ENCODE measurements at regions not wholly inside any gene's neighbourhood (a gene's known extent, or its start where the extent isn't known, plus 50 kb on each side); places are given as distances from the start of the nearest gene placed in this dataset.

DNA sequence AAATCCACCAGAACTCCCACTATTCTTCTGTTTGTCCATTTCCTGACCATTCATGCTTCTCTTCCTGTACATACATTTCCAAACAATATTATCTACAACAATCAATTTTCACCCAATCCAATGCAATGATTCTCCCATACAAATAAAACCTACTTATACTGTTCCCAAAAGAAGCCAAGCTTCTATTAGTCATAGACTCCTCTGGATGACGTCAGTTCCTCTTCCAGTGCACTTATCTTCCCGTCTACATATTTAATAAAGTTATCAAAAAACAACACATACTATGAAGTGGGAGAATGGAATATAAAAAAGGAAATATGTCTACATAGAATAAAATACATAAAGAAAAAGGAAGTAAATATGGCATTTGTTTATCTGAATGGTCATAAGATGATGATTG is 165.4 kb downstream of the FOXG1 start:
- TF ChIP-seq, protein P1, sequence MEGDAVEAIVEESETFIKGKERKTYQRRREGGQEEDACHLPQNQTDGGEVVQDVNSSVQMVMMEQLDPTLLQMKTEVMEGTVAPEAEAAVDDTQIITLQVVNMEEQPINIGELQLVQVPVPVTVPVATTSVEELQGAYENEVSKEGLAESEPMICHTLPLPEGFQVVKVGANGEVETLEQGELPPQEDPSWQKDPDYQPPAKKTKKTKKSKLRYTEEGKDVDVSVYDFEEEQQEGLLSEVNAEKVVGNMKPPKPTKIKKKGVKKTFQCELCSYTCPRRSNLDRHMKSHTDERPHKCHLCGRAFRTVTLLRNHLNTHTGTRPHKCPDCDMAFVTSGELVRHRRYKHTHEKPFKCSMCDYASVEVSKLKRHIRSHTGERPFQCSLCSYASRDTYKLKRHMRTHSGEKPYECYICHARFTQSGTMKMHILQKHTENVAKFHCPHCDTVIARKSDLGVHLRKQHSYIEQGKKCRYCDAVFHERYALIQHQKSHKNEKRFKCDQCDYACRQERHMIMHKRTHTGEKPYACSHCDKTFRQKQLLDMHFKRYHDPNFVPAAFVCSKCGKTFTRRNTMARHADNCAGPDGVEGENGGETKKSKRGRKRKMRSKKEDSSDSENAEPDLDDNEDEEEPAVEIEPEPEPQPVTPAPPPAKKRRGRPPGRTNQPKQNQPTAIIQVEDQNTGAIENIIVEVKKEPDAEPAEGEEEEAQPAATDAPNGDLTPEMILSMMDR (IDR thresholded peaks at IDR 0.05; ENCODE audit: low read depth, low read length), result no peak
- in situ Hi-C loops (cut with HindIII; ENCODE audit: low sequenced_read_pairs), result no loop called here
- no peak overlapping the region for H3K4me3 ChIP-seq (ENCODE audit: low read depth, low read length)
- DNase-seq (ENCODE audit: low read depth, low spot score), result no peak

DNA sequence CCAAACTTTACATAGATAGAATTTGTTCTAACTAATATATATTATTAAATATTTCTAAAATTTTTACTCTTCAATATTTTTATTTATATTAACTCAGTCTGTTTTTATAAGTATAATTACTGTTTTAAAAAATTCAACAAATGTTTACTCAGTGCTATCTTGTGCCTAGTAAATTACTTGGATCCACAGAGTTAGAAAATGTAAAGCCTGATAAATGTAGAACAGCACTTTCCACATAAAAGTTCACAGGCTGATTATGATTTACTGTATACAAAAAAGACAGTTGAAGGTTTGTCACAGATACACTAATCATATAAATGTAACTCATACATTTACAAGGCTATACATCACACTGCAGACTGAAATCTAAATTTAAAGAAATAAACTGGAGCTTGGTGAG is 170.0 kb downstream of the FOXG1 start:
- no peak overlapping the region for H3K4me3 ChIP-seq (ENCODE audit: low read depth, low read length)
- in situ Hi-C loops (cut with HindIII; ENCODE audit: low sequenced_read_pairs), result no loop called here
- no peak for DNase-seq (ENCODE audit: low read depth, low spot score)
- TF ChIP-seq, protein P1 (IDR thresholded peaks at IDR 0.05; ENCODE audit: low read depth, low read length), result no peak

DNA sequence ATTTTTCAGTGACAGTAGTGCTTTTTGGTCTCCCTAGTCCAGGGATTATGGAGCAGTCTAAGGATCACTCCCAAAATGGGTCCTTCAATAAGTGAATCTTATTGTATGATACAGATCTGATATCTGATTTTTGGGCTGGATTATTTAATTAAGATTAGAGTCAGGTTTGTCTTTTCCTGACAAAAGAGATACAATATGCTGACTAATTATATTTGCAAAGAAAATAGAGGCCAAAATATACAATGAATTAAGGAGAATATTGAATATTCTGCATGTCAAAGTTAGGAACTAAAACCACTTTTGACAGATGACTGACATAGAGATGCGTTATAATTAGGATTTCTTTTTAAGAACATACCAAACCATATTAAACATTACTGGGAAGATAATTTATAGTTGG is 175.2 kb downstream of the FOXG1 start:
- in situ Hi-C loops (cut with HindIII; ENCODE audit: low sequenced_read_pairs), result no loop called here
- TF ChIP-seq, protein P1 (IDR thresholded peaks at IDR 0.05; ENCODE audit: low read depth, low read length), result no peak
- H3K4me3 ChIP-seq (ENCODE audit: low read depth, low read length), result no peak overlapping the region
- no peak for DNase-seq (ENCODE audit: low read depth, low spot score)

DNA sequence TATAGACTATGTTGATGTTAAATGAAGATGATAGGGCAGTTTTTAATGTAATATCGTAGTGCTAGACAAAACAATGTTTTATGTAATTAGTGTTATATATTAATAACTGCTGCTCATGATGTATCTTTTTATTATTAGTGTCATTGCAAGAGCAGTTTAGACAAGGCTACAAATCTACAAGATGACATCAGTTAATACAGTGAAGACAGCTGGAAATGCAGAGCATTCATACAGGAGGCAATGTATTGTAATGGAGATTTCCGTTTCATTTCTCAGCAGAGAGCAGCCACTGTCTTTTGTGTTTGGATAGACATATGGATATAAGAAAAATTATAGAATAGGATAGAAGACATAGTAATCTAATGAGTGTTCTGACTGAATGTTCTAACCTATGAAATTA is 178.0 kb downstream of the FOXG1 start:
- TF ChIP-seq, protein P1 (IDR thresholded peaks at IDR 0.05; ENCODE audit: low read depth, low read length), result no peak
- no peak for DNase-seq (ENCODE audit: low read depth, low spot score)
- in situ Hi-C loops (cut with HindIII; ENCODE audit: low sequenced_read_pairs), result no loop called here
- H3K4me3 ChIP-seq (ENCODE audit: low read depth, low read length), result no peak overlapping the region

DNA sequence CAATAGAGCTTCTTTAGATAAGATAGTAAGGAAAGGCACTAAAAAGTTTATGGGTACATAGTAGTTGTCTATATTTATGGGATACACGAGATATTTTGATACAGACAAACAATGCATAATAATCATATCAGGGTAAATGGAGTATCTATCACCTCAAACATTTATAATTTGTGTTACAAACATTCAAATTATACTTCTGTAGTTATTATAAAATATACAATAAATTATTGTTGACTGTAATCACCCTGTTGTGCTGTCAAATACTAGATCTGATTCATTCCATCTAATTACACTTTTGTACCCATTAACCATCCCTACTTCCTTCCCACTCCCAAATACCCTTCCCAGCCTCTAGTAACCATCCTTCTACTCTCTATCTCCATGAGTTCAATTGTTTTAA is 179.7 kb downstream of the FOXG1 start:
- in situ Hi-C loops (cut with HindIII; ENCODE audit: low sequenced_read_pairs), result no loop called here
- no peak for DNase-seq (ENCODE audit: low read depth, low spot score)

DNA sequence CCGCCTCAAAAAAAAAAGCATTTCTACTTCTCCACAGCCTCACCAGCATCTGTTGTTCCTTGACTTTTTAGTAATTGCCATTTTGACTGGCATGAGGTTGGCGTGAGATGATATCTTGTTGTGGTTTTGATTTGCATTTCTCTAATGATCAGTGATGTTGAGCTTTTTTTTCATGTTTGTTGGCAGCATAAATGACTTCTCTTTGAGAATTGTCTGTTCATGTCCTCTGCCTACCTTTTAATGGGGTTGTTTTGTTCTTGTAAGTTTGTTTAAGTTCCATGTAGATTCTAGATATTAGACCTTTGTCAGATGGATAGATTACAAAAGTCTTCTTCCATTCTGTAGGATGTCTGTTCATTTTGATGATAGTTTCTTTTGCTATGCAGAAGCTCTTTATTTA is 182.9 kb downstream of the FOXG1 start:
- TF ChIP-seq, protein P1 (IDR thresholded peaks at IDR 0.05; ENCODE audit: low read depth, low read length), result no peak
- no peak overlapping the region for H3K4me3 ChIP-seq (ENCODE audit: low read depth, low read length)
- in situ Hi-C loops (cut with HindIII; ENCODE audit: low sequenced_read_pairs), result no loop called here
- no peak for DNase-seq (ENCODE audit: low read depth, low spot score)

More for the DNA sequence above, 179.7 kb downstream of the FOXG1 start:
- H3K4me3 ChIP-seq (ENCODE audit: low read depth, low read length), result no peak overlapping the region
- TF ChIP-seq, protein P1 (IDR thresholded peaks at IDR 0.05; ENCODE audit: low read depth, low read length), result no peak

DNA sequence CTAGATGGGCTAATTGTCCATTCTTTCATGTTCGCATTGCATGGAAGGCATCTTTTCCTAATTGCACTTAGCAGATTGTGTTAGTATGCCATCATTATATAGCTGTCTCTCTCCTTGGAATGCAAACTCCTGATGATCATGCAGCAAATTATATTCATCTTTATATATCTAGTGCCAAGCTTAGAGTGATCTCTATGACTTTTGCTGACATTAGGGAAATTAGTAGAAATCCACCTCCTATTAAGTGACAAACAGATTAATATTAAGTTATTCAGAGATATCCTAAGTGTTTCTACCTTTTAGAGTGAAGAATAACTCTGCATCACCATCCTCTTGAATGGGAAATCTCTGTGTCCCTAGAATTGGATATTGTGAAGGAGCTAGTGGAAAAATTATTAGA is 185.6 kb downstream of the FOXG1 start:
- in situ Hi-C loops (cut with HindIII; ENCODE audit: low sequenced_read_pairs), result no loop called here
- TF ChIP-seq, protein P1 (IDR thresholded peaks at IDR 0.05; ENCODE audit: low read depth, low read length), result no peak
- no peak for DNase-seq (ENCODE audit: low read depth, low spot score)
- H3K4me3 ChIP-seq (ENCODE audit: low read depth, low read length), result no peak overlapping the region

All from astrocyte of the spinal cord (primary cell).